ENCODE measurements at regions not wholly inside any gene's neighbourhood (a gene's known extent, or its start where the extent isn't known, plus 50 kb on each side); places are given as distances from the start of the nearest gene placed in this dataset.

- Mint-ChIP-seq H3K4me1 (ENCODE audit: low read depth, unreplicated experiment) (no peaks in the 10 kb centered on the region), H3K36me3 (ENCODE audit: insufficient read depth, unreplicated experiment) (no peaks in the 10 kb centered on the region), H3K27ac (ENCODE audit: unreplicated experiment) (no peak overlapping the region), H3K27me3 (ENCODE audit: unreplicated experiment) (no peaks in the 10 kb centered on the region), H3K4me3 (ENCODE audit: low read depth, unreplicated experiment) (no peak overlapping the region), H3K9me3 (ENCODE audit: low read depth, unreplicated experiment) (no peaks in the 10 kb centered on the region)
- no peak for TF ChIP-seq CTCF (IDR thresholded peaks at IDR 0.05; ENCODE audit: unreplicated experiment)
- no TSS peak for BruUV-seq (replicated peaks)
- DNase-seq: no peak
- intact Hi-C loops (cut with micrococcal nuclease; ENCODE audit: unreplicated experiment): no loop called here
- CTCF ChIA-PET: interaction anchor here (0.7 kb wide), 2 partner anchors 93 to 198 kb away, joined by 3 read pairs; no protein-coding TSS in a partner anchor
Measured at GRCh38 chr6:163707387-163708355, 293.2 kb downstream of the QKI start.

- TF ChIP-seq CTCF (IDR thresholded peaks at IDR 0.05; ENCODE audit: unreplicated experiment): no peak
- CTCF ChIA-PET: no interaction called here
- no peaks in the 10 kb centered on the region for H3K4me1 Mint-ChIP-seq (ENCODE audit: low read depth, unreplicated experiment)
- no peaks in the 10 kb centered on the region for H3K27me3 Mint-ChIP-seq (ENCODE audit: unreplicated experiment)
- no TSS peak for BruUV-seq (replicated peaks)
- no peaks in the 10 kb centered on the region for H3K9me3 Mint-ChIP-seq (ENCODE audit: low read depth, unreplicated experiment)
- no peak overlapping the region for H3K27ac Mint-ChIP-seq (ENCODE audit: unreplicated experiment)
- DNase-seq: no peak
- H3K4me3 Mint-ChIP-seq (ENCODE audit: low read depth, unreplicated experiment): no peak overlapping the region
- intact Hi-C loops (cut with micrococcal nuclease; ENCODE audit: unreplicated experiment): no loop called here
- no peaks in the 10 kb centered on the region for H3K36me3 Mint-ChIP-seq (ENCODE audit: insufficient read depth, unreplicated experiment)
Measured at GRCh38 chr6:163706500-163707087, 292.1 kb downstream of the QKI start.

- no TSS peak for BruUV-seq (replicated peaks)
- TF ChIP-seq CTCF (IDR thresholded peaks at IDR 0.05; ENCODE audit: unreplicated experiment): no peak
- Mint-ChIP-seq H3K4me1 (ENCODE audit: low read depth, unreplicated experiment) (no peaks in the 10 kb centered on the region), H3K4me3 (ENCODE audit: low read depth, unreplicated experiment) (no peak overlapping the region), H3K36me3 (ENCODE audit: insufficient read depth, unreplicated experiment) (no peaks in the 10 kb centered on the region), H3K27ac (ENCODE audit: unreplicated experiment) (no peak overlapping the region), H3K9me3 (ENCODE audit: low read depth, unreplicated experiment) (no peaks in the 10 kb centered on the region), H3K27me3 (ENCODE audit: unreplicated experiment) (no peaks in the 10 kb centered on the region)
- no peak for DNase-seq
- intact Hi-C loops (cut with micrococcal nuclease; ENCODE audit: unreplicated experiment): no loop called here
- CTCF ChIA-PET: no interaction called here
Measured at GRCh38 chr6:163705923-163706322, 291.4 kb downstream of the QKI start.

- Mint-ChIP-seq H3K36me3 (ENCODE audit: insufficient read depth, unreplicated experiment) (no peaks in the 10 kb centered on the region), H3K27ac (ENCODE audit: unreplicated experiment) (no peak overlapping the region), H3K9me3 (ENCODE audit: low read depth, unreplicated experiment) (peaks cover 2% of the 10 kb centered on the region), H3K27me3 (ENCODE audit: unreplicated experiment) (peaks cover 23% of the 10 kb centered on the region), H3K4me3 (ENCODE audit: low read depth, unreplicated experiment) (no peak overlapping the region), H3K4me1 (ENCODE audit: low read depth, unreplicated experiment) (no peaks in the 10 kb centered on the region)
- no TSS peak for BruUV-seq (replicated peaks)
- intact Hi-C loops (cut with micrococcal nuclease; ENCODE audit: unreplicated experiment): no loop called here
- CTCF ChIA-PET: no interaction called here
- TF ChIP-seq CTCF (IDR thresholded peaks at IDR 0.05; ENCODE audit: unreplicated experiment): no peak
- no peak for DNase-seq
Measured at GRCh38 chr6:163702736-163703135, 288.2 kb downstream of the QKI start.
